ENCODE measurements at regions not wholly inside any gene's neighbourhood (a gene's known extent, or its start where the extent isn't known, plus 50 kb on each side); places are given as distances from the start of the nearest gene placed in this dataset.
A peak's percentile ranks its signal among the peaks of the same experiment; 100 is the strongest.

DNA sequence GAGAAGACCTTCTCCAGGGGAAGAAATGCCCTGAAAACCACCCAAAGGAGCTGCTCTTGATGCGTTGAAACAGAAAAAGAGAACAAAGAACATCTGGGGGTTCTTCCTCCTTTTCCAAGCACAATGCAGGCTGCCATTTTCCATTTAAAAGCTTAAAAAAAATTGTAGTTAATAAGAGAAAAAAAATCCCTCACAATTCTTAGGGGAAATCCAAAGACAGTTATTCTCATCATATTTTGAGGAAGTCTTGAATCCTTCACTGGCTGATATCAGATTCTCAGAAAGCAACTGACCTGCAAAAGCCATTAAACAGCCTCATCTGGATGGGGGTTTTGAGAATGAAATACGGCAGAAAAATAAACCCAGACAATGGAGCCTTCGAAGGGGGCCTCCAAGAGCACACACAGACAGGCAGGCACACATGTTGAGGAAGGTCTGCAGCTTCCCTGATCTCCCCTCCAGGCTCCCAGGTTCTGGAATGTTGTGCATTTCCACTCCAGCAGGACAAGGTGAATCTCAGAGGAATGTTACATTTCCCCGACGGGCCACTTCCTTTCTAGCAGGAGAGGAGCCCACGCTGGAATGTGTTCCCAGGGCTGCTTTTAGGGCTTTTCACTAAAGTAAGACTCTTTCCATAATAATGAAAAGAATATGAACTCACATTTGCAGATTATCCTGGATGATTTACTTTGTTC lies 159.4 kb upstream of the S1PR3 start:
- H3K18ac ChIP-seq (ENCODE audit: insufficient read length, low read depth, low read length): no peak overlapping the region
- Mint-ChIP-seq H3K36me3 (ENCODE audit: insufficient read depth in 1 of 3, low read depth in 3 of 3) (peaks cover 0 to 6% (median 3%) of the 10 kb centered on the region in 3 experiments; a peak in 4 of 7 replicates), H3K27me3 (ENCODE audit: low read depth) (0 out of 2 replicates have a peak, but pooled peaks cover 2% of the 10 kb centered on the region), H3K27ac (0 out of 7 replicates have a peak overlapping the region, but pooled peaks of 1 of the 3 experiments have one; percentile 15), H3K9me3 (peaks cover 3 to 7% of the 10 kb centered on the region in 2 experiments; a peak in 3 of 5 replicates), H3K4me3 (no peak overlapping the region), H3K4me1 (peaks cover 10% of the 10 kb centered on the region in 2 experiments)
- no peak overlapping the region for H2AFZ ChIP-seq (ENCODE audit: low read length)
- no peak overlapping the region for H2BK20ac ChIP-seq (ENCODE audit: low read depth, low read length, poor library complexity, severe bottlenecking)
- no peak overlapping the region for H3K56ac ChIP-seq (ENCODE audit: insufficient read length, low read depth, low read length)
- no peaks in the 10 kb centered on the region for H3K79me2 ChIP-seq (ENCODE audit: insufficient read depth, low read length)
- DNase-seq: no peak
- TF ChIP-seq, protein P1, sequence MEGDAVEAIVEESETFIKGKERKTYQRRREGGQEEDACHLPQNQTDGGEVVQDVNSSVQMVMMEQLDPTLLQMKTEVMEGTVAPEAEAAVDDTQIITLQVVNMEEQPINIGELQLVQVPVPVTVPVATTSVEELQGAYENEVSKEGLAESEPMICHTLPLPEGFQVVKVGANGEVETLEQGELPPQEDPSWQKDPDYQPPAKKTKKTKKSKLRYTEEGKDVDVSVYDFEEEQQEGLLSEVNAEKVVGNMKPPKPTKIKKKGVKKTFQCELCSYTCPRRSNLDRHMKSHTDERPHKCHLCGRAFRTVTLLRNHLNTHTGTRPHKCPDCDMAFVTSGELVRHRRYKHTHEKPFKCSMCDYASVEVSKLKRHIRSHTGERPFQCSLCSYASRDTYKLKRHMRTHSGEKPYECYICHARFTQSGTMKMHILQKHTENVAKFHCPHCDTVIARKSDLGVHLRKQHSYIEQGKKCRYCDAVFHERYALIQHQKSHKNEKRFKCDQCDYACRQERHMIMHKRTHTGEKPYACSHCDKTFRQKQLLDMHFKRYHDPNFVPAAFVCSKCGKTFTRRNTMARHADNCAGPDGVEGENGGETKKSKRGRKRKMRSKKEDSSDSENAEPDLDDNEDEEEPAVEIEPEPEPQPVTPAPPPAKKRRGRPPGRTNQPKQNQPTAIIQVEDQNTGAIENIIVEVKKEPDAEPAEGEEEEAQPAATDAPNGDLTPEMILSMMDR (conservative IDR thresholded peaks at IDR 0.05): no peak
- H2BK120ac ChIP-seq (ENCODE audit: low read depth, low read length, poor library complexity, severe bottlenecking): no peak overlapping the region
- H4K5ac ChIP-seq (ENCODE audit: insufficient read length, low read depth, low read length): no peak overlapping the region
- no peak overlapping the region for H2BK15ac ChIP-seq (ENCODE audit: low read depth, low read length)
- no peak overlapping the region for H3K14ac ChIP-seq (ENCODE audit: insufficient read depth, low read length)
- no peak overlapping the region for H3T11ph ChIP-seq (ENCODE audit: low read length)
- H3K27me3 ChIP-seq (ENCODE audit: insufficient read depth, low read length): no peaks in the 10 kb centered on the region
- no CpG with 5 or more reads among the region's 6 CpGs for WGBS (ENCODE audit: extremely low coverage, insufficient read length, low lambda C conversion rate)
- no peak overlapping the region for H4K8ac ChIP-seq (replicated peaks; ENCODE audit: insufficient read length, low read depth, low read length)
- no peaks in the 10 kb centered on the region for H3K9me3 ChIP-seq (ENCODE audit: control insufficient read depth, low read depth, low read length)
- H3K27ac ChIP-seq (ENCODE audit: insufficient read length, low read depth, low read length): no peak overlapping the region
- H2BK5ac ChIP-seq (ENCODE audit: insufficient read length, low read length): no peak overlapping the region
- H3K23ac ChIP-seq (ENCODE audit: insufficient read length, low read depth, low read length): no peak overlapping the region
- no peak overlapping the region for H2AK5ac ChIP-seq (ENCODE audit: insufficient read length, low read length)
- H3K4ac ChIP-seq (ENCODE audit: low read depth, low read length): no peak overlapping the region
- no peak overlapping the region for H3K4me2 ChIP-seq (ENCODE audit: insufficient read depth, insufficient read length, low read length)
- no peaks in the 10 kb centered on the region; the same call in 1 of the 2 replicates for H3K4me1 ChIP-seq (ENCODE audit: insufficient read depth, low read length)
- no peak overlapping the region for H2BK12ac ChIP-seq (ENCODE audit: insufficient read length, low read depth, low read length)
- H3K9ac ChIP-seq (ENCODE audit: extremely low read depth, insufficient read length, low read length): no peak overlapping the region
- H3K23me2 ChIP-seq (ENCODE audit: insufficient read length, low read depth, low read length, poor library complexity, severe bottlenecking): no peaks in the 10 kb centered on the region
- H3K79me1 ChIP-seq (ENCODE audit: insufficient read depth, low read depth, low read length, poor library complexity, severe bottlenecking): no peaks in the 10 kb centered on the region
- no peak overlapping the region for H4K91ac ChIP-seq (ENCODE audit: insufficient read length, low read depth, low read length)
- no peaks in the 10 kb centered on the region for H4K20me1 ChIP-seq (ENCODE audit: control insufficient read depth, insufficient read depth, insufficient read length)

Data from H9 (cell line).